NCI-H2107 treated with DMSO at 0.1 percent for 48 hours (cell line): ENCODE measurements at regions not wholly inside any gene's neighbourhood (a gene's known extent, or its start where the extent isn't known, plus 50 kb on each side); places are given as distances from the start of the nearest gene placed in this dataset.

ENCODE experiments used
- DNase-seq: peaks from one replicate; lab custom pipeline; 2025; ENCODE audit not compliant: unreplicated experiment; lab: John Stamatoyannopoulos, UW

- DNase-seq = no peak
Measured at GRCh38 chr1:234748713-234749112, 138.7 kb upstream of the IRF2BP2 start.

GRCh38 chr1:234748066-234748465 lies 138.1 kb upstream of the IRF2BP2 start:
- DNase-seq = no peak

GRCh38 chr1:234746798-234747196 lies 136.8 kb upstream of the IRF2BP2 start:
- no peak for DNase-seq

- no peak for DNase-seq
Measured at GRCh38 chr1:234745844-234746797, 136.1 kb upstream of the IRF2BP2 start.

GRCh38 chr1:234745276-234745675 lies 135.3 kb upstream of the IRF2BP2 start:
- peak; percentile 78 for DNase-seq

- peak; percentile 93 for DNase-seq
Measured at GRCh38 chr1:234743791-234744611, 134.0 kb upstream of the IRF2BP2 start.

GRCh38 chr1:234742622-234743021 lies 132.6 kb upstream of the IRF2BP2 start:
- no peak for DNase-seq

- DNase-seq = peak; percentile 32
Measured at GRCh38 chr1:234737967-234738314, 128.0 kb upstream of the IRF2BP2 start.

GRCh38 chr1:234735916-234736315 lies 125.9 kb upstream of the IRF2BP2 start:
- no peak for DNase-seq

GRCh38 chr1:234735476-234735875 lies 125.5 kb upstream of the IRF2BP2 start:
- DNase-seq = no peak

GRCh38 chr1:234734869-234735268 lies 124.9 kb upstream of the IRF2BP2 start:
- DNase-seq = no peak

- DNase-seq = no peak
Measured at GRCh38 chr1:234734412-234734835, 124.4 kb upstream of the IRF2BP2 start.

- DNase-seq = no peak
Measured at GRCh38 chr1:234733427-234733826, 123.4 kb upstream of the IRF2BP2 start.

GRCh38 chr1:234732671-234733390 lies 122.9 kb upstream of the IRF2BP2 start:
- DNase-seq = no peak

GRCh38 chr1:234732260-234732659 lies 122.3 kb upstream of the IRF2BP2 start:
- DNase-seq = no peak

- no peak for DNase-seq
Measured at GRCh38 chr1:234731569-234732085, 121.6 kb upstream of the IRF2BP2 start.

GRCh38 chr1:234730770-234731568 lies 121.0 kb upstream of the IRF2BP2 start:
- DNase-seq = no peak

- DNase-seq = no peak
Measured at GRCh38 chr1:234730475-234730769, 120.4 kb upstream of the IRF2BP2 start.

GRCh38 chr1:234729561-234730474 lies 119.8 kb upstream of the IRF2BP2 start:
- DNase-seq = no peak
